ENCODE measurements at regions not wholly inside any gene's neighbourhood (a gene's known extent, or its start where the extent isn't known, plus 50 kb on each side); places are given as distances from the start of the nearest gene placed in this dataset.
"Not testable (repeated sequence)": the region's sequence is repeated elsewhere in the genome, so short reads cannot be mapped to it uniquely, and the experiment has no call there.

- no peak overlapping the region for H3K4me2 ChIP-seq (ENCODE audit: low read length)
- H3K79me2 ChIP-seq = no peaks in the 10 kb centered on the region
- no peak overlapping the region for H3K9ac ChIP-seq
- no peaks in the 10 kb centered on the region for H3K36me3 ChIP-seq (ENCODE audit: control insufficient read depth, insufficient read depth, low read length)
- no peak overlapping the region for H3K4me3 ChIP-seq (ENCODE audit: low read depth, low read length)
- no peaks in the 10 kb centered on the region for H3K9me3 ChIP-seq (ENCODE audit: control insufficient read depth, low read length)
- H3K27me3 ChIP-seq (ENCODE audit: control insufficient read depth, insufficient read depth, low read length) = no peaks in the 10 kb centered on the region
- no peaks in the 10 kb centered on the region for H3K4me1 ChIP-seq
- H3K27ac ChIP-seq = no peak overlapping the region
- no peak overlapping the region for H2AFZ ChIP-seq
- TF ChIP-seq, protein P1, sequence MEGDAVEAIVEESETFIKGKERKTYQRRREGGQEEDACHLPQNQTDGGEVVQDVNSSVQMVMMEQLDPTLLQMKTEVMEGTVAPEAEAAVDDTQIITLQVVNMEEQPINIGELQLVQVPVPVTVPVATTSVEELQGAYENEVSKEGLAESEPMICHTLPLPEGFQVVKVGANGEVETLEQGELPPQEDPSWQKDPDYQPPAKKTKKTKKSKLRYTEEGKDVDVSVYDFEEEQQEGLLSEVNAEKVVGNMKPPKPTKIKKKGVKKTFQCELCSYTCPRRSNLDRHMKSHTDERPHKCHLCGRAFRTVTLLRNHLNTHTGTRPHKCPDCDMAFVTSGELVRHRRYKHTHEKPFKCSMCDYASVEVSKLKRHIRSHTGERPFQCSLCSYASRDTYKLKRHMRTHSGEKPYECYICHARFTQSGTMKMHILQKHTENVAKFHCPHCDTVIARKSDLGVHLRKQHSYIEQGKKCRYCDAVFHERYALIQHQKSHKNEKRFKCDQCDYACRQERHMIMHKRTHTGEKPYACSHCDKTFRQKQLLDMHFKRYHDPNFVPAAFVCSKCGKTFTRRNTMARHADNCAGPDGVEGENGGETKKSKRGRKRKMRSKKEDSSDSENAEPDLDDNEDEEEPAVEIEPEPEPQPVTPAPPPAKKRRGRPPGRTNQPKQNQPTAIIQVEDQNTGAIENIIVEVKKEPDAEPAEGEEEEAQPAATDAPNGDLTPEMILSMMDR (IDR thresholded peaks at IDR 0.05) = no peak
Measured at GRCh38 chr1:213452501-213452900, 401.5 kb downstream of the RPS6KC1 start.

GRCh38 chr1:213457186-213457585 lies 406.1 kb downstream of the RPS6KC1 start:
- no peaks in the 10 kb centered on the region for H3K4me1 ChIP-seq
- H3K27me3 ChIP-seq (ENCODE audit: control insufficient read depth, insufficient read depth, low read length) = no peaks in the 10 kb centered on the region
- no peak overlapping the region for H3K4me2 ChIP-seq (ENCODE audit: low read length)
- H3K79me2 ChIP-seq = no peaks in the 10 kb centered on the region
- no peak overlapping the region for H3K27ac ChIP-seq
- no peak overlapping the region for H3K4me3 ChIP-seq (ENCODE audit: low read depth, low read length)
- TF ChIP-seq, protein P1 (IDR thresholded peaks at IDR 0.05) = no peak
- H3K9me3 ChIP-seq (ENCODE audit: control insufficient read depth, low read length) = no peaks in the 10 kb centered on the region
- no peak overlapping the region for H3K9ac ChIP-seq
- H2AFZ ChIP-seq = no peak overlapping the region
- H3K36me3 ChIP-seq (ENCODE audit: control insufficient read depth, insufficient read depth, low read length) = no peaks in the 10 kb centered on the region

DNA sequence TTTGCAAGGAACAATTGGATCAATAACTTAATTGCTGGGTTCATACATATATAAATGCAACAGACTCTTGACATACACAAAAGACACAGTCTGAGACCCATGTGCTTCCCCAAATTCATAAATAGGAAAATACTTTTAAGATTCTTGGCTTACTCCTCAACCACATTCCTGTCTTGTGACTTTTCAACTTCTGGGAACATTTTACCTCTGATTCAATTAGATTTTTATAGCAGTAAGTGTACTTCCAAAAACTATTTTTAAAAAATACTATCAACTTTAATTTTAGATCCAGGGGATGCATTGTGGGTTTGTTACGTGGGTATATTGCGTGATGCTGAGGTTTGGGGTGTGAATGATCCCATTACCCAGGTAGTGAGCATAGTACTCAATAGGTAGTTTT lies 406.7 kb downstream of the RPS6KC1 start:
- no peak overlapping the region for H3K4me2 ChIP-seq (ENCODE audit: low read length)
- no peaks in the 10 kb centered on the region for H3K9me3 ChIP-seq (ENCODE audit: control insufficient read depth, low read length)
- no peak overlapping the region for H3K9ac ChIP-seq
- no peak overlapping the region for H3K4me3 ChIP-seq (ENCODE audit: low read depth, low read length)
- no peaks in the 10 kb centered on the region for H3K36me3 ChIP-seq (ENCODE audit: control insufficient read depth, insufficient read depth, low read length)
- no peak overlapping the region for H2AFZ ChIP-seq
- no peaks in the 10 kb centered on the region for H3K27me3 ChIP-seq (ENCODE audit: control insufficient read depth, insufficient read depth, low read length)
- TF ChIP-seq, protein P1 (IDR thresholded peaks at IDR 0.05) = no peak
- H3K4me1 ChIP-seq = no peaks in the 10 kb centered on the region
- H3K79me2 ChIP-seq = no peaks in the 10 kb centered on the region
- no peak overlapping the region for H3K27ac ChIP-seq

- not testable (repeated sequence) for H3K79me2 ChIP-seq; H3K4me1 ChIP-seq; H2AFZ ChIP-seq; H3K9ac ChIP-seq; H3K27ac ChIP-seq; H3K4me2 ChIP-seq (ENCODE audit: low read length); H3K36me3 ChIP-seq (ENCODE audit: control insufficient read depth, insufficient read depth, low read length); H3K27me3 ChIP-seq (ENCODE audit: control insufficient read depth, insufficient read depth, low read length); H3K9me3 ChIP-seq (ENCODE audit: control insufficient read depth, low read length); H3K4me3 ChIP-seq (ENCODE audit: low read depth, low read length)
Measured at GRCh38 chr1:213462374-213462773, 411.3 kb downstream of the RPS6KC1 start.

DNA sequence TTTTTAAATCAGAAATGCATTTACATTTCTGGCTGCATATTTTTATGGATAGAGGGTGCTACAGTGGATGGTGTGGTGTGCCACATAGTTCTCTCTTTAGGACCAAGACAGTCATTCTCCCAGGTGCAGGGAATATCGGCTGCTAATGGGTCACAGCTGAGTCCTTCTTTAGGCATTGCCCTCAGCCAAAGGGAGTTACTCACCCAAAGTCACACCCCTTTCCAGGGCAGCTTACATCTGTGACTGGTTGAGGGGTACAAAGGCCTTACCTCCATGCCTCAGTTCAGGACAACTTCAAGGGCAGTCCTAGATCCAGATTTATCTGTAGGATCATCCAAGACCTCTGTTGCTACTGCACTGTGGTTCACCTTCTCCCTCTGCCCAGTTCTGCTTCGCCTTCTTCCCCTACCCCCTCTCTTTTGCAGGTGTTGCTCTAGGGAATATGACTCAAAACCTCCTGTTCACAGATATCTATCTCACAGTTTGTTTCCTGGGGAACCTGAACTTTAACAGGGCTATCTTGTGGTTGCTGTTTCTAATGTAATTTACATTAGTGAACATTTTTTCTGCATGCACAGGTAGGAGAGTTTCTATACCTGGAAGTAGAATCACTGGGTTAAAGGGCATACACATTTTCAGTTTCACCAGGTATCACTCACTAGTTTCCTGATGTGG lies 413.9 kb downstream of the RPS6KC1 start:
- TF ChIP-seq, protein P1 (IDR thresholded peaks at IDR 0.05) = no peak
- Histone ChIP-seq H3K4me1 (no peaks in the 10 kb centered on the region), H3K4me2 (ENCODE audit: low read length) (no peak overlapping the region), H3K36me3 (ENCODE audit: control insufficient read depth, insufficient read depth, low read length) (no peaks in the 10 kb centered on the region), H3K27ac (no peak overlapping the region), H3K9ac (no peak overlapping the region), H3K27me3 (ENCODE audit: control insufficient read depth, insufficient read depth, low read length) (no peaks in the 10 kb centered on the region), H2AFZ (no peak overlapping the region), H3K4me3 (ENCODE audit: low read depth, low read length) (no peak overlapping the region), H3K9me3 (ENCODE audit: control insufficient read depth, low read length) (no peaks in the 10 kb centered on the region), H3K79me2 (no peaks in the 10 kb centered on the region)
